ENCODE measurements at regions not wholly inside any gene's neighbourhood (a gene's known extent, or its start where the extent isn't known, plus 50 kb on each side); places are given as distances from the start of the nearest gene placed in this dataset.

- no peak for TF ChIP-seq DNMT1 (CRISPR knock-in tag; IDR thresholded peaks at IDR 0.05)
- no peak for TF ChIP-seq ZNF816 (CRISPR knock-in tag; IDR thresholded peaks at IDR 0.05; ENCODE audit: borderline replicate concordance)
- no peaks in the 10 kb centered on the region for H4K20me1 ChIP-seq (ENCODE audit: insufficient read depth, low read length)
- no TSS peak for BruUV-seq (replicated peaks)
- in situ Hi-C loops (cut with HindIII; ENCODE audit: extremely low pct_ligation_motif_present, low pct_unique_long_range_greater_than_20kb) (no loop called here), intact Hi-C loops (cut with micrococcal nuclease; ENCODE audit: unreplicated experiment) (no loop called here)
- CTCF ChIA-PET (ENCODE audit: low intra/inter-chr PET ratio, low total read pairs): no interaction called here
- no peak overlapping the region for H3K4me3 ChIP-seq (replicated peaks in 1 of 3; ENCODE audit: insufficient read depth in 1 of 3, low read depth in 2 of 3, low read length in 3 of 3)
- H3K4me1 ChIP-seq (ENCODE audit: insufficient read depth, low read length): no peaks in the 10 kb centered on the region
- ATAC-seq (no peak), DNase-seq (ENCODE audit: low spot score) (no peak), FAIRE-seq (no peak)
- WGBS (ENCODE audit: low lambda C conversion rate): 4% methylated on average over 3 of the region's 3 CpGs
- no peak overlapping the region for H3K4me2 ChIP-seq (ENCODE audit: low read depth, low read length)
- no peaks in the 10 kb centered on the region for H3K9me3 ChIP-seq (ENCODE audit: low read length)
- peaks cover 0 to 13% of the 10 kb centered on the region in 2 experiments; a peak in 2 of 5 replicates for H3K27me3 ChIP-seq (ENCODE audit: control insufficient read depth in 1 of 2, insufficient read depth in 2 of 2, low read length in 2 of 2)
- POLR2A ChIA-PET: no interaction called here
- no peak overlapping the region for H3K27ac ChIP-seq (ENCODE audit: extremely low read length, insufficient read depth, low read length)
- no peaks in the 10 kb centered on the region for H3K79me2 ChIP-seq (ENCODE audit: insufficient read depth, low read length)
- no peak overlapping the region for H2AFZ ChIP-seq (ENCODE audit: low read length)
- H3K36me3 ChIP-seq (replicated peaks in 1 of 2; ENCODE audit: control insufficient read depth in 1 of 2, insufficient read depth in 2 of 2, low read length in 2 of 2): no peaks in the 10 kb centered on the region
- H3K9ac ChIP-seq (ENCODE audit: insufficient read depth, low read depth, low read length): no peak overlapping the region
Observed at GRCh38 chr6:79810871-79811270, 136.5 kb downstream of the ELOVL4 start.

- 28% methylated on average over 10 of the region's 10 CpGs for WGBS (ENCODE audit: low lambda C conversion rate)
- FAIRE-seq (no peak), DNase-seq (ENCODE audit: low spot score) (no peak), ATAC-seq (no peak)
- Histone ChIP-seq H3K4me2 (ENCODE audit: low read depth, low read length) (no peak overlapping the region), H2AFZ (ENCODE audit: low read length) (no peak overlapping the region), H4K20me1 (ENCODE audit: insufficient read depth, low read length) (no peaks in the 10 kb centered on the region), H3K9ac (ENCODE audit: insufficient read depth, low read depth, low read length) (no peak overlapping the region), H3K4me3 (replicated peaks in 1 of 3; ENCODE audit: insufficient read depth in 1 of 3, low read depth in 2 of 3, low read length in 3 of 3) (no peak overlapping the region), H3K4me1 (ENCODE audit: insufficient read depth, low read length) (no peaks in the 10 kb centered on the region), H3K27ac (ENCODE audit: extremely low read length, insufficient read depth, low read length) (no peak overlapping the region), H3K79me2 (ENCODE audit: insufficient read depth, low read length) (no peaks in the 10 kb centered on the region), H3K27me3 (ENCODE audit: control insufficient read depth in 1 of 2, insufficient read depth in 2 of 2, low read length in 2 of 2) (peaks cover 0 to 13% of the 10 kb centered on the region in 2 experiments; a peak in 2 of 5 replicates), H3K9me3 (ENCODE audit: low read length) (no peaks in the 10 kb centered on the region), H3K36me3 (replicated peaks in 1 of 2; ENCODE audit: control insufficient read depth in 1 of 2, insufficient read depth in 2 of 2, low read length in 2 of 2) (no peaks in the 10 kb centered on the region)
- ChIA-PET POLR2A (no interaction called here), CTCF (ENCODE audit: low intra/inter-chr PET ratio, low total read pairs) (no interaction called here)
- no TSS peak for BruUV-seq (replicated peaks)
- in situ Hi-C loops (cut with HindIII; ENCODE audit: extremely low pct_ligation_motif_present, low pct_unique_long_range_greater_than_20kb): no loop called here
- TF ChIP-seq NFATC3 (CRISPR knock-in tag; IDR thresholded peaks at IDR 0.05): no peak
- intact Hi-C loops (cut with micrococcal nuclease; ENCODE audit: unreplicated experiment): no loop called here
Observed at GRCh38 chr6:79810185-79810705, 137.1 kb downstream of the ELOVL4 start.

Data from HepG2 (cell line).